ENCODE measurements at regions not wholly inside any gene's neighbourhood (a gene's known extent, or its start where the extent isn't known, plus 50 kb on each side); places are given as distances from the start of the nearest gene placed in this dataset.
"Not testable (repeated sequence)": the region's sequence is repeated elsewhere in the genome, so short reads cannot be mapped to it uniquely, and the experiment has no call there.

DNA sequence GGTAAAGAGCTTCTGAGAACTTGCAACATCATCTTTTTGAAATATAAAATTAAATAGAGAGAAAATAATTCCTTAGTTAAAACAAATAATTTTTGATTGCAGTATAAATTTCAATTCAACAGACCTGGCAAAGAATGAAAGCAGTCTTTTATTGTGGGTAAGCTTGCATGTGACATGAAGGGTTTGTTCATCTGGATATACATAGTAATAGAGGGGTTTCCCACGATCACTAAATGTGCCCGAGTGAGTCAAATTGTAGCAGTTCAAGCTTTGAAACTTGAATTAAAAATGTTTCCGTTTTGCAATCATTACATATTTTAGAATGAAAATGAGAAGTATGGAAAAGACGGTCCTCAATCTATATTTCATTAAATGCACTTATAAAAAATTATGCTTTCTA is 658.4 kb upstream of the MBL2 start:
- no peak for DNase-seq (ENCODE audit: low read depth)

DNA sequence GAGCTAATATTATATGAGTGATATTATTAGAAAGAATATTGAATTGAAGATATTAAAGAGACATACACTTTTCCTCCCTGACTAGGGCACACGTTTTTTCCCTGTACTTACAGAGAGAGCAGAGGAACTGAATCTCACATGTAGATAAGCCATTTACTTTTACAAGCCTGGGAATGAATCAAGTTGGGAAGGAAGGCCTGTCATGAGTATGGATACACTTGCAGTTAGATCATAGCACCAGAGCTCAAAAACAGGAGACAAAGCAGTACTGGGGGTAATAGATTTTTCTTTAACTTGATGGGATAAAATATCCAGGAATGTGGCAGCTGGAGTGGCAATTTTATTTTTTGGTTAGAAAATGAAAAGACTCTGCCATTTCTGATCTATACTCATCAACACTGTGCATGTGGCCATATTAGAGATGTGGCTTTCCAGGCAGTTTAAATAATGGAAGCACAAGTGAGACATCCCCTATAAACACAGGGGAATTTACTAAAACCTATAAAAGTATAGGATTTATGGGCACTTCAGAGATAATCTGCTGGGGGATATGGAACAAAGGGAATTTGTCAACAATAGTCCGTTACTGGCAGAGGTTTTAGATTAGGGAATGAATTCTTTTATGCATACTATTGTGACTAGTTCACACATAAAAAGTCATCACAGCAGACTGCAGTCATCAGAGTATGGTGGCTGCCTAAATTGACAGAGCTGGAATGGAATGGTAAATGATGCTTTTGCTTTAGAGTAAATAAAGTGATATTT is 657.7 kb upstream of the MBL2 start:
- no peak for DNase-seq (ENCODE audit: low read depth)

GRCh38 chr10:53422223-53422888 is 649.8 kb upstream of the MBL2 start:
- no peak for DNase-seq (ENCODE audit: low read depth)

DNA sequence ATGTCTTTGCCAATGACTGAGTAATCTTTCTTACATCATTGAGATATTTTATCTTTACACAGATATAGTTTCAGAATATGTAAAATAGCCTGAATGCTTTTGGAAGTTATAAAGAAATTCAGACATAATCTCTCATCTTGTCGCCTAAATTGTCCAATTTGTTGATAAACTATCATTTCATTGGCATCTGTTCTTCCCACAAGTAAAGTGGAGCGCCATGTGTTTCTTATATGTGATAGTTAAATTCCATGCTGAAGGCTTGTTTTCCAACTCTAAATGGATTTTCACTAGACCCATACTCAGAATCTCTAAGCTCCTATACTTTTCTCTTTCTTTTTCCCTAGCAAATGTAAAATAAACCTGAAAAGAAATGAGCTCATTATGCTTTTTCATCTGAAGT is 640.1 kb upstream of the MBL2 start:
- DNase-seq (ENCODE audit: low read depth): no peak

DNA sequence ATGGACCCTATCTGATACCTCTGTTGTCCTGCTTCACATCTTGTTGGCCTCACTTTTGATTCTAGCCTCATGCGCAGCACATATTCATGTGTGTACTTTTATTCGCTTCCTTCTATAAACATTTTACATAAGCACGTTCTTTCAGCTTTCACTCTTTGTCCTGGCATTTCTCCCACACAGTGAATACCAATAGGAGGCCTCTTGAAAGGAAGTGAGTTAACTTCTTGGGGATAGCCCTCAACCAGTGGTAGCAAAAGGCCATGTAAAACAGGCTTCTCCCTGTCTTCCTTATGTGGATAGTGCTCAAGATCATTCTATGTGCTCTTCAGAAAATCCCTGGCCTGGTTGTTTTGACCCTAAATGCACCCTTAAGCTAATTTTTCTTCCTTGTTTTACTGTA is 633.9 kb upstream of the MBL2 start:
- DNase-seq (ENCODE audit: low read depth): no peak

- no peak for DNase-seq (ENCODE audit: low read depth)
These were observed 631.1 kb upstream of the MBL2 start for GRCh38 chr10:53403688-53404087.

DNA sequence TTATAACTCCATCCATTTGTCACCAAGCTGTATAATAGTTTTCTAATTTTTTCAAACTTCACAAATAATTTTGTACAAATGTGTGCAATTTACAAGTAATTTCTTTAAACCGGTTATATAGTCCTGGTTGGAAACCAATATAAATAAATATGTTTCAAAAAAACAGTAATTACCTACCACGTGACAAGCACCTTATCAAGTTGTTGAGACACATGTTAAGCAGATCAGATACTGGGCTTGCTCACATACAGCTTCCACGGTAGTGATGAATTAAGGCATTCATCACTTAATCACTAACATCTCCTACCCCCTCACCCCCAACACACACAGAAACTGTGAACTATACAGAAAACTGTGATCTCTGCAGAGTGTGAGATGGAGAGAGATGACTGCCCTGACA is 630.0 kb upstream of the MBL2 start:
- no peak for DNase-seq (ENCODE audit: low read depth)

DNA sequence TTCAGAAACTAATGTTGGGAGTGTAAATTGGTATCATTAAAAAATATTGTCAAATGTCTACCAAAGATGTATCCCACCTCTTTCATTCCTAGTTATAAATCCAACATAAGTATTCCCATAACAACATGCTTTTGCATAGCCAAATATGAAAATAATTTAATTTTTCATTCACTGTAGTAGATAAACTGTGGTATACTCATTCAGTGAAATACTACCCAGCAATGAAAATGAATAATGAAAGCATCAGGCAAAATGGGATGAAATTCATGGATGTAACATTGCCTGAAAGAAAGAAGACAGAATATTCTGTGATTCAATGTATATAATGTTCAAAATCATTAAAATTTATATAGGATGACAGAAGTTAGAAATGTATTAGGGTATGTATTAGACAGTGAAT is 629.0 kb upstream of the MBL2 start:
- DNase-seq (ENCODE audit: low read depth): no peak

- DNase-seq (ENCODE audit: low read depth): no peak
These were observed 624.3 kb upstream of the MBL2 start for GRCh38 chr10:53396876-53397275.

GRCh38 chr10:53395449-53395848 is 622.9 kb upstream of the MBL2 start:
- DNase-seq (ENCODE audit: low read depth): no peak

- DNase-seq (ENCODE audit: low read depth): no peak
These were observed 615.0 kb upstream of the MBL2 start for GRCh38 chr10:53387562-53387961.

DNA sequence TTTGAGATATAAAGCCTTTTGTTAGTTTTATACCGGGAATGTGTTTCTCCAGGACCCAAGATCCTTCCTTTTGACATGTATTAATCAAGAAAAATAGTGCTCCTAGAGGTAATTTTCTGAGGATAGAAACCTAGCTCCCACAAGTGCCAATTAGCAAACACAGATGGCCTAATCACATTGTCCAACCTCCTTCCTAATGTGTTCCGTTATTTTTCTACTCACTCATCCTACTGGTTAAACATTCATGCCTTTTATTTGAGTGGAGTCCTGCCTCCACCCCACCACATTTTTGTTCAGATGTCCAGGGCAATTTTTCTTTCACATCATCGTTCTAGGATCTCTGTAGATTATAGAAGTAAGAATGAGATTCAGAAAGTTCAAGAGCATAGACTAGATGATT is 610.0 kb upstream of the MBL2 start:
- no peak for DNase-seq (ENCODE audit: low read depth)

DNA sequence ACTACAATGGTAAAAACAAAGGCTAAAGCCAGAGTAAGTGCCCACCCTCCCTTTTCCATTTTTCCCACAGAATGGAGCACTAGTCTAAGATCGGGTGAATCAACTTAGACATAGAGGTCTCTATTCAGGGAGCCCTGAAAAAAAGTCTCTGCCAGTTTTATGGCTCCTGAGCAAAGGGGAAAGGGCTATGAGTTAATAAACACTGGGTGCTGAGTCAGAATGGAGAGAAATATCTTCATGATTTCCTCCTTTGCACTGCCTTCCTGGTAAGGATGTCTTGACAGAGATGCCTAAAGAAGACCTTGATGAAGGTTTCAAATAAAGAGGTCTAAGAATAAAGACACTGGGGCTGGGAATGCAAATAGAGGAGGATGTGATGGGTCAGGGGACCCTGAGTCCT is 607.4 kb upstream of the MBL2 start:
- DNase-seq (ENCODE audit: low read depth): no peak

DNA sequence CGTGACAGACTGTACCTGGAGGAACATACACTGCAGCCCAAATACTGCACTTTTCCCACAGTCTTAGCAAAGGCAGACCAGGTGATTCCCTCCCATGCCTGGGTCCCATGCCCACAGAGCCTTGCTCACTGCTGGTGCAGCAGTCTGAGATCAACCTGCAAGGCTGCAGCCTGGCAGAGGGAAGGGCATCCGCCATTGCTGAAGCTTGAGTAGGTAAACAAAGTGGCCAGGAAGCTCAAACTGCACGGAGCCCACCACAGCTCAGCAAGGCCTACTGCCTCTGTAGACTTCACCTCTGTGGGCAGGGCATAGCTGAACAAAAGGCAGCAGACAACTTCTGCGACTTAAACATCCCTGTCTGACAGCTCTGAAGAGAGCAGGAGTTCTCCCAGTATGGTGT is 597.8 kb upstream of the MBL2 start:
- no peak for DNase-seq (ENCODE audit: low read depth)

DNA sequence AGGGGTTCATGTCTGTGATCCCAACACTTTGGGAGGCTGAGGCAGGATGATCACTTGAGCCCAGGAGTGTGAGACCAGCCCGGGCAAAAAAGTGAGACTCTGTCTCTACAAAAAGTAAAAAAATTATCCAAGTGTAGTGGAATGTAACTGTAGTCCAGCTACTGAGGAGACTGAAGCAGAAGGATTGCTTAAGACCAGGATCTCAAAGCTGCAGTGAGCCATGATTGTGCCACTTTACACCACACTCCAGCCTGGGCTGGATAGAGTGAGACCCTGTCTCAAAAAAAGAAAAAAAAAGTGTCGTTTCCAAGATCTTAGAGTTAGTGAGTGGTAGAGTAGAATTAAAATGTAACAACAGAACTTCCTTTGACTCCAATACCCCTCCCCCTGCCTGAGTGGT is 589.4 kb upstream of the MBL2 start:
- no peak for DNase-seq (ENCODE audit: low read depth)

DNA sequence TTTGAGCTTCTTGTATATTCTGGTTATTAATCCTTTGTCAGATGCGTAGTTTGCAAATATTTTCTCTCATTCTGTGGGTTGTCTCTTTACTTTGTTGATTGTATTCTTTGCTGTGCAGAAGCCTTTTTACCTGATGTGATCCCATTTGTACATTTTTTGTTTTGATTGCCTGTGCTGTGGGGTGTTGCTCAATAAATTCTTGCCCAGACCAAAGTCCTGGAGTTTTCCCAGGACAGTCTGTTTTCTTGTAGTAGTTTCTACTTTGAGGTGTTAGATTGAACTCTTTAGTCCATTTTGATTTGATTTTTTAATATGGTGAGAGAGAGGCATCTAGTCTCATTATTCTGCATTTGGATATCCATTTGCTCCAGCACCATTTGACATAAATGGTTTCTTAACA is 588.7 kb upstream of the MBL2 start:
- no peak for DNase-seq (ENCODE audit: low read depth)

DNA sequence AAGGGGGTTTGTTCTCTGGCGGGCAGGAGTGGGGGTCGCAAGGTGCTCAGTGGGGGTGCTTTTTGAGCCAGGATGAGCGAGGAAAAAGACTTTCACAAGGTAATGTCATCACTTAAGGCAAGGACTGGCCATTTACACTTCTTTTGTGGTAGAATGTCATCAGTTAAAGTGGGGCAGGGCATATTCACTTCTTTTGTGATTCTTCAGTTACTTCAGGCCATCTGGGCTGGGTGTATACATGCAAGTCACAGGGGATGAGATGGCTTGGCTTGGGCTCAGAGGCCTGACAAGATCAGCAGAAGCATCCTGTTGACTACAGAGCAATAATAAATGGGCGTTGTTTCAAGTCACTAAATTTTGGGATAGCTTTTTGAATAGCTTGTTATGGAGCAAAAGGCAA is 586.4 kb upstream of the MBL2 start:
- DNase-seq (ENCODE audit: low read depth): not testable (repeated sequence)

GRCh38 chr10:53358536-53358935 is 586.0 kb upstream of the MBL2 start:
- DNase-seq (ENCODE audit: low read depth): no peak

GRCh38 chr10:53357587-53357986 is 585.0 kb upstream of the MBL2 start:
- no peak for DNase-seq (ENCODE audit: low read depth)

DNA sequence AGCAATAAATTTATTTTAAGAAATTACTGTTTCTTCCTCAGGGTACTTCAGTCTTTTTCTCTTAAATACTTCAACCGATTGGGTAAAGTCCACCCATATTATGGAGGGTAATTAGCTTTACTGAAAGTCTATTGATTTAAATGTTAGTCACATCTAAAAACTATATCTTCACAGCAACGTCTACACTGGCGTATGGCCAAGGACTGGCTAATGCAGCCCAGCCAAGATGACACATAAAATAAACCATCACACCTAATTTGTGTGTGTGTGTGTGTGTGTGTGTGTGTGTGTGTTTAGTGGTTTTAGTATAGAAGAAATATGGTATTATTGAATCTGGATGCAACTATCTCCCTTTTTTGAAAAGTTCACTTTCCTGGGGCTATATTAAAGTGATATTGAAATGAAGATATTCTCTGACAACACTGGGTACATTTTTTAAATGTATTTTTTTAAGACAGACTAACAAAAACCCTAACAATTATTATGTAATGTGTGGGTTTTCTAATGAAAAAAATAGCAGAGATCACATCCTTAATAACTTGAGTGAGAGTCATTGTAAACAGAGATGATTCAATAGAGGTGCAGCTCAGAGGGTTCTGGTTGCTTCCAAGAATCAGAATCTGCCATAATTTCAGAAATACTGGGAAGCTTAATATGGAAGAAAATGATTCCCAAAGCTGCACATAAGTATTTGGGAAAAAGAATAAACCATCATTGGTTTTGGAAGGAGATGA is 584.2 kb upstream of the MBL2 start:
- no peak for DNase-seq (ENCODE audit: low read depth)

- not testable (repeated sequence) for DNase-seq (ENCODE audit: low read depth)
These were observed 569.9 kb upstream of the MBL2 start for GRCh38 chr10:53342531-53342930.

- DNase-seq (ENCODE audit: low read depth): not testable (repeated sequence)
These were observed 565.6 kb upstream of the MBL2 start for GRCh38 chr10:53338199-53338598.

DNA sequence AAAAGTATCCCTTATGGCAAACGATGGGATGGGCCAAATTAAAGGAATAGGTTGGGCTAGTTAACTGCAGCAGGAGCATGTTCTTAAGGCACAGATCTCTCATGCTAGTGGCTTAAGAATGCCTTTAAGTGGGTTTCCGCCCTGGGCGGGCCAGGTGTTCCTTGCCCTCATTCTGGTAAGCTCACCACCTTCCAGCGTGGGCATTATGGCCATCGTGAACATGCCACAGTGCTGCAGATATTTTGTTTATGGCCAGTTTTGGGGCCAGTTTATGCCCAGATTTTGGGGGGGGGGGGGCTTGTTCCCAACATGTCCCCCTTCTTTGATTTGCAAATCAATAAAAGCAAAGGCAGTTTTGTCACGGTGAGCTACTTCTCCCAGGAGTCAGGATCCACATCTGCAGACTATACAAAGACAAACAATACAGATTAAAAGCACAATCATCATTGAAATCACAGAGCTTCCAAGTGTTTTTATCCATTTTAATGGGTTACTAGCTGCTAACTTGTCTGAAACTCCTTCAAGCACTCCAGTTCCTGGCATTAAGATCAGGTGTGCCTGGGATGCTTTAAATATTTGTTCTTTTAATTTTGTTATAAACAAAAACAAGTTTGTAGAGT is 563.3 kb upstream of the MBL2 start:
- DNase-seq (ENCODE audit: low read depth): not testable (repeated sequence)
